HG02970 (cell line): ENCODE measurements at regions not wholly inside any gene's neighbourhood (a gene's known extent, or its start where the extent isn't known, plus 50 kb on each side); places are given as distances from the start of the nearest gene placed in this dataset.

Experiments used
- ATAC-seq: cut with Tn5 transposase; IDR thresholded peaks from one replicate; pipeline ENCODE4 v1.9.1; 2021; ENCODE audit warnings: mild to moderate bottlenecking, moderate library complexity, moderate number of reproducible peaks; ENCODE audit not compliant: unreplicated experiment, low FRiP score

DNA sequence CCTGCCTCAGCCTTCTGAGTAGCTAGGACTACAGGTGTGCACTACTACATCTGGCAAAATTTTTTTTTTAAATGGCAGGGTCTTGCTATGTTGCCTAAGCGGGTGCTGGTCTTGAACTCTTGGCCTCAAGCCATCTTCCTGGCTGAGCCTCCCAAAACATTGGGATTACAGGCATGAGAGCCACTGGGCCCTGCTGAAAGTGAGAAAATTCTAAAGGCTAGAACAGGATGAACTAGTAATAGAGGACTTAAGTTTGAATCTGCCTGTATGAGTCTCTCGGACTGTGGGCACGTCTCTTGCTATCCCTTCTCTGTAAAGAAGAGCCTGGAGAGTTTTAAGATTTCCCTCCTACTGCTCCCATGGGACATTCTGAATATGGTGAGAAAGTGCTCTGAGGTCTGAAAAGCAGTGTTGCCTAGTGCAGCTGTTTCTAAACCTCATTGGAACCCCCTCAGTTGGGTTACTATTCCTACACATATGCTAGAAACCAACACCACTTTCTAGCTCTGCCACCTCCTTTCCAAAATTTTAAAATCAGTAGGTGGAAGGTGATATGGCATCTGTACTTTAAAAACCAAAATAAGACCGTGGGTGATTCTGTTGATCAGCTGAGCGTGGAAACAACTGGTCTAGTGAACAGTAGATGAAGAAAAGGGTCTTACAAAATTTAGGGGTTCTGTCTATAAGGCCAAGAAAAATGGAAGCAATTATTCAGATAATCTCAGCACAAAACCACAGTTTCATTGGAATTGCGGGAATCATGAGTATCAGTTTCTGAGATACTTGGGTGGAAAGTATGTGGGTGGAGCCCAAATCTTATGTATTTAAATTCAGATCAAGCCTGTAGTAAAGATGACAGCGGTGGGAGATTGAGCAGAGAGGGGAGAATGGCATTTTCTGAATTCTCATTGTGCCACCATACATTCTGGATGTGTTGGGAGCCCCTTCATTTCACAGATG lies 259.8 kb upstream of the CXCR4 start:
- no peak for ATAC-seq

DNA sequence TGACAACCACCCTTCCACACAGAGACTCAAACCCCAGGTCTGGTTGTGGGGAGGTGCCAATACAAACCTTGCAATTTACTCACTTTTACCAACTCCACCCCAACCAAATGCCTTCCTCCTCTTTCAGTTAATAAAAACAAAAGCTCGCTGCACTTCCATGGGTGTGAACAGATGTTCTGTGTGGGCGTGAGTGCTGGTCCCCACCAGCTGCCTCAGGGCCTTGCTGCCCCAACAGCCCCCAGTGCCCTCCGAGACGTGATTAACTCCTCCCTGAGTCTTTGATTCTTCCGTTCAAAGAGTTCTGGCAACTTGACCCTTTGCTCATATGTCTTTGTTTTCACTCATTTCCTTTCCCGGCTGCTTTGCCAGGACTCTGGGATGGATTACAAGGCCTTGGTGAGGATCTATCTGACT lies 258.9 kb upstream of the CXCR4 start:
- ATAC-seq: no peak

DNA sequence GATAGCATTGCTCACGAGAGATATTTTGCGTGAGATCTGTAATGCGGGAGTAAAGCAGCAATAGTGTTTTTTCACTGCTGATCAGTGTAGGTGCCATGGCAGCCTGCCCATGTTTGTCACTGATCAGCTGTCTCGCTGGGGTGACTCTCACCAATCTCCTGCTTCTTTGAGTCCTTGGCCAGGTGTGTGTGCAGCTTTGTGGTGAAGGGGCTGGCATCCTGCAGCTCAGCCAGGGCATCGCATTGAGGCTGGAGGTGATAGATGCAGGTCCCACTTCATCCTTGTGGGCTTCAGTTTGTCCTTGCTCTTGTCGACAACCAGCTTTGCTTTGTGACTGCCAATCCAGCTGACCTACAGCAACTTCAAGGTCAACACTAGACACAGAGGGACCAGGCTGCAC lies 258.3 kb upstream of the CXCR4 start:
- no peak for ATAC-seq

DNA sequence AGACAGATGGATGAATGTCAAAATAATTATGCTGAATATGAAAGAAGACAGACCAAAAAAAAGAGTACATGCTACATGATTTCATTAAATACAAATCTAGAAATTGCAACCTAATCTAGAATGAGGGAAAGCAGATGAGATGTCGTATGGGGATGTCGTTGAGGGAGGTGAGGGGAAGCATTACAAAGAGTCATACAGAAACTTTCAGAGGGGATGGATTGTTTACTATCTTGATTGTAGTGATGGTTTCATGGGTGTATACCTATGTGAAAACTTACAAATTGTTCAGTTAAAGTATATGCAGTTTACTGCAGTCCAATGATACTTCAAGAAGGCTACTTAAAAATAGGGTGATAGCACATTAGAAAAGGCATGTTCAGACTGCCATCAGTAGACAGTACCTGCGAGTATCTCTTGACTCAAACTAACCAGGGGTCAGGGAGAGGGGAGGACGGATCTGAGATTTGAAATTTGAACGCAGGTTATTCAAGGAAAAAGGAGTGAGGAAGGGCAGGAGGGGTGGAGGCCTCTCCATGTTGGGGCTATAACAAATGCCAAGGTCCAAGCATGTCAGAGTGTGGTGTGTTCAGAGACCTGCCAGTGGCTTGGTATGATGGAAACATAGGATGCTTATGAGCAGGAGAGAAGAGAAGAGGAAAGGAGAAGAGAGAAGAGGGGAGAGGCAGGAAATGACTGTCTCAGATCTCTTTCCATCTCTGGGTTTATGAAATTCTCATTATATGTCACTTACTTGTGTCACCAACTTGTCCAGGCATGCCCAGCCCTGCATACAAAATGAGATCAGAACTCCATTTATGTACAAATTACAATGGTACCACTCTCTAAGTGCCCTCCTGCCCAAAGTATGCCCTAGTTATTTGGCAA lies 257.3 kb upstream of the CXCR4 start:
- no peak for ATAC-seq

DNA sequence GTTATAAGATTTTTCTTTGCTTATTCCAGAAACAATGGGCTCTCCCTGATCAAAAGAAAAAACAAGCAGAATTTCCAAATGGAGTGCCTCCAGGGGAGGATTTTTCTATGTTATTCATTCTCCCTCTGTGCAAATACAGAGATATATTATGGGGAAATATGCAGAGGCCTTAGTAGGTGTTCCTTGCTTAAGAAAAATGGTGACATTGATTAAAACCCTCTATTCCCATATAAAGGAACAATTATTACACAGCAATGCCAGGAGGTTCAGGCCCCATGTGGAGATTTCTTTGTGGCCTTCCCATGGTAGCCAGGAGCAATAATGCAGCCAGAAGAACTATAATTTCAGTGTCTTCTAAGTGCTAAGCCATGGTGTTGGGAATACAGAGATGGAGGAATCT lies 255.9 kb upstream of the CXCR4 start:
- ATAC-seq: no peak

DNA sequence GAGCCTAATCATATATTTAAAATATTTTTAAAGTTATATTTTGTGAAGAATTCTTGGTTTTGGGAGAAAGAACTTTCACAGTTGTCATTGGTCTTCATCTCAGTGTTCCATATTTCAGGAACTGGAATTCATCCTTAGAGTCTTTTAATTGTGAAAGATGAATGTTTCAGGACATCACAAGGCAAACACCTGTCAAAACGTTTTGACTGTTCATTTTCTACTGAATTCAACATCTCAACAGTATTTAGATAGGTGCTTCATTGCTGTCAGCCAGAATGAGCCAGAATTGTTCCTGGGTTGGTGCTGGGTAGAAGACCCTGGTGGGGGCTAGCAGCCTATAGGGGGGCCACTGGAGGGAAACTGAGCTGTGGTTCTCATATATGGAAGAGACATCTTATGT lies 255.1 kb upstream of the CXCR4 start:
- ATAC-seq: no peak

DNA sequence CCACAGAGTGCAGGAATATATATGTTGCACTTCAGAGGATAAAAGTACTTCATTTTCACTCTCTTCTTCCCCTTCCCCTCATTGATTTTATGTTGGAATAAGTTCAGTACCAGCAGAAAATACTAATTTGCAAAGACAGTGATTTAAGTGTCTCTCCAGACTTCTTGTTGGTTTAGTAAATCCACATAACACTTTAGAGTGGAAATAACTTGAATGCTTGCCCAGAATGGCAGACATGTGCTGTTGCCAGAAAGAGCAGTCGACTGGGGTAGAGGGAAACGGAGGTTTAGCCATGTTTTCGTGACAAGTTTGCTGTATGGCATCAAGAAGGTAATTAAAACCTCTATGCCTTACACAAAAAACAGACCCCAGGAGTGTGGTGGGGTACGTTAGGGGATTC lies 246.0 kb upstream of the CXCR4 start:
- no peak for ATAC-seq

DNA sequence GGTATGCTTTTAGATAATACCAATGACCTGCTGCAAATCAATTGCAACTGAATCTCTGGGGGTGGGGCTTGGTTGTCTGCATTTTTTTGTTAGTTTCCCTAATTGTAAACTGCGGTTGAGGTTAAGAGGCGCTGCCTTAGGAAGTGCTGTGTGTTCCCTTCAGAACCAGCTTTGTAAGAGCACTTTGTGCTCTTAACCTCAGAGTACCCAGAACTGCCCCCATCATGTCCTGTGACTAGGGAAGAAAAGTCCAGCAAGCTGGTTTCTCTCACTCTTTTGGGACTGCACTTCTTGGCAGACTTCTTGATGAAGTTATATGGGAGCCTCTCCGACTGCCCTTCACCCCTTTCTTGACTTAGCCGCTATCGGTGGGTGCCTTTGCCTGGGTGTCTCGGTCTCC lies 245.5 kb upstream of the CXCR4 start:
- no peak for ATAC-seq

DNA sequence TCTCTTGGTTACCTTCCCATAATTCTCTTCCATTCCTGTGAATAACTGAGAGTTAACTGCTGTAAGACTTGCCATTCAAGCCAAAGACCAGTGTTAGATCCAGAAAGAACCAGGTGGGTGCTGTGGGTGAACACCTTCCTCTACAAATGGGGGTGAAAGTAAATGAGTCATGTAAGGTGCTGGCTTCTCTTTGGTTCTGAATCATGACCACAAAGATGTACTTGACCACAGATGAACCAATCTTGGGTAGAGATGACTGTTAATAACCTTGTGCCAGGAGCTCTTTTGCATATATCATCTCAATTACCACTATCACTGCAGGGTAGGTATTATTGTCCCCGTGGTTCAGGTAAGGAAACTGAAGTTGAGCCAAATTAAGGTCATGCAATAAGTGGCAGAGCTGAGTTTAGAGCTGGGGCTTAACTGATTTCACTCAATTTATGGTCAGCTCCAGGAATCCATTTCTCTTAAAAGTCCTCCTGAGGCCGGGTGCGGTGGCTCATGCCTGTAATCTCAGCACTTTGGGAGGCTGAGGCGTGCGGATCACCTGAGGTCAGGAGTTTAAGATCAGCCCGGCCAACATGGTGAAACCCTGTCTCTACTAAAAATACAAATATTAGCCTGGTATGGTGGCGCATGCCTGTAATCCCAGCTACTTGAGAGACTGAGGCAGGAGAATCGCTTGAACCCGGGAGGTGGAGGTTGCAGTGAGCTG lies 244.9 kb upstream of the CXCR4 start:
- peak; percentile 79 for ATAC-seq

DNA sequence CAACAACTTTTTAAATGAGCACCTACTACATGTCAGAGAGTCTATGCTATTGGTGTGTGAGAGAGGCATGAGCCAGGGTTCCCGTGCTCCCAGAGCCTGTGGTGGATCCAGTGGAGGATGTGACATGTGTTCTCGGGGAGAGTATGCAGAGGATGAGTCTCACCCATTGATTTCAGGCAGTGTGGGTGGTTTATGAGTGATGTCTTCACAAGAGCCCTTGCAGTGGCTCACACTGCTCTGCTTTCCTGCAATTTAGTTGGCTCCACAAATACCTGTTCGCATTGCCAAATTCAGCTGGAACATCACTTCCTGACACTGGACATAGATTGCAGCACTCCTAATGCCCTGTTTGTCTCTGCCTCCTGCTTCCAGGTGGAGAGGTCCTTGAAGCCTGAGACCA lies 243.6 kb upstream of the CXCR4 start:
- no peak for ATAC-seq

DNA sequence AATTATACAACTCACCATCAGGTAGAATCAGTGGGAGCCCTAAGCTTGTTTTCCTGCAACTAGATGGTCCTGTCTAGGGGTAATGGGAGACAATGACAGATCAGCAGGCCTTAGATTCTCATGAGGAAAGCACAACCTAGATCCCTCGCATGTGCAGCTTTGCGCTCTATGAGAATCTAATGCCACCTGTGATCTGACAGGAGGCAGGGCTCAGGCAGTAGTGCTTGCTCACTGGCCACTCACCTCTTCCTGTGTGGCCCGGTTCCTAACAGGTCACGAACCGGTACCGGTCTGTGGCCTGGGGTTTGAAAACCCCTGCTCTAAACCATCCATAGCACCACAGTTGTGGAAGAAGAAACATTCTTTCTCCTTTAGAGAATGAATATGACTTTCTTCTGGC lies 242.8 kb upstream of the CXCR4 start:
- no peak for ATAC-seq

DNA sequence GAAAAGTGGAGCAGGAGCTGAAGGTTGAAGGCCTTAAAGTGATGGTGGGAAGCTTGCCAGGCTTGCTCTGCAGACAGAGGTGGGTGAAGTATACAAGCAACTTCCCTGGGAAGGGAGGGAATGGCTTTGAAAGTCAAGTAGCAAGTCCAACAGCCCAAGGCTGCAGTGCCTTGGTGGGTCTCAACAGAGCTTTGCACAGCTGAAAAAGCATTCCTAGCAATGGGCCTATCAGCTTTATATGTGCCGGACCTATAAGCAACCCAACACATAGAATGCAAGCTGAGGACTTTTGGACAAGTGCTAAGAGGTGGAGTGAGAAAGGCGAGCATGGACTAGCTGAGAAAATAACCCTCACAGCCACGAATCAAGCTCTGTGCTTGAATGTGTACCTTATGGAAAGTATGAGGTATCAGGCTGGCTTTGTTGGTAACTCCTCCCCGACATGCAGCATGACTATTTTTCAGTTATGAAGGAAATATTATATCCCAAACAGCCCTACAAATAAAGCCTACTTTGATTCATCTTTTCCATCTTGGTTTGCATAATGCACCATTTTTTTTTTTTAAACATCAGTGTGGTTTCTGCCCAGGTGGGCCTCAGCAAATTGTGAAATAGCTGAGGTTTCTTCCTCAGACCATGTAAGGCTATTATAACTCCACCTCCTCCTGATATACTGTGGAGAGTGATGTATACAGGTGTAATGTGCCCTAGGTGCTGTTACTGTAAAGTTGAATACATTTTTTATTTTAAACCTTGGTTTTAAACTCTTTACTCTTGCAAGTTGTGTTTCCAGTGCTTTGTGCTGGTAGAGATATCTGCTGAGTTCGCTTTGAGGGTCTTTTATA lies 241.4 kb upstream of the CXCR4 start:
- ATAC-seq: no peak

DNA sequence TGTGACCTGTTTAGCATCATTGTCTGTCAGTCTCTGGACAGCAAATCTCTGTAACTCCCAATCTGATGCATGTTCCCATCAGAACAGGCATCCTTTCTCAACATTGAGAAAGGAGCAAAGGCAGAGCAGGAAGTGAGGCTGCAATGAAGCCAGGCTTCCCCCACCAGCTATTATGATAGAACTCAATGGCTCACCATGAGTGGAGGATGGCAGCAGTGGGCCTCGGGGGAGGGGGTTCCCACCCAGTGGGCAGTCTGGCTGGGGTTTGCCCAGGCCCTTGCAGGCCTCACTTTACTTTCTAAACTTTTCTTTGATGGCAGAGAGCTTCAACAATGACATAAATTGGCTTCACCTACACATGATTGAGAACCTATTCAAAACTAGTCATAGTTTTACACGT lies 240.6 kb upstream of the CXCR4 start:
- no peak for ATAC-seq

DNA sequence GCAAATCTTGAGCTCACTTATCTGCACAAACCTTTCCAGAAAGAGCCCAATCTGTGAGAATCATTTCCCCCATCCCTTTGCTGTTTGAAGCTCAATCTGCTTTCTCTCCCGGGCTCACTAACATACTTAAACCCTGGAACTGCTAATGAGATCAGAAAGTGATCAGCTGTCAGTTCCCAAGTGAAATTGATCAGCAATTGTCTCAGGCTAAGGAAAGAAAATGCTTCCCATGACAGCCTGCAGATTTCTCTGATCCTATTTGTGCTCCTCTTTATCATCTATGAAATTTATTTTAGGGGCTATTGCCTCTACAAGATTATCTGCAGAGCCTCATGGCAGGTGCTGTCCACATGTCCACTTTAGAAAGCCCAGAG lies 239.0 kb upstream of the CXCR4 start:
- ATAC-seq: no peak

DNA sequence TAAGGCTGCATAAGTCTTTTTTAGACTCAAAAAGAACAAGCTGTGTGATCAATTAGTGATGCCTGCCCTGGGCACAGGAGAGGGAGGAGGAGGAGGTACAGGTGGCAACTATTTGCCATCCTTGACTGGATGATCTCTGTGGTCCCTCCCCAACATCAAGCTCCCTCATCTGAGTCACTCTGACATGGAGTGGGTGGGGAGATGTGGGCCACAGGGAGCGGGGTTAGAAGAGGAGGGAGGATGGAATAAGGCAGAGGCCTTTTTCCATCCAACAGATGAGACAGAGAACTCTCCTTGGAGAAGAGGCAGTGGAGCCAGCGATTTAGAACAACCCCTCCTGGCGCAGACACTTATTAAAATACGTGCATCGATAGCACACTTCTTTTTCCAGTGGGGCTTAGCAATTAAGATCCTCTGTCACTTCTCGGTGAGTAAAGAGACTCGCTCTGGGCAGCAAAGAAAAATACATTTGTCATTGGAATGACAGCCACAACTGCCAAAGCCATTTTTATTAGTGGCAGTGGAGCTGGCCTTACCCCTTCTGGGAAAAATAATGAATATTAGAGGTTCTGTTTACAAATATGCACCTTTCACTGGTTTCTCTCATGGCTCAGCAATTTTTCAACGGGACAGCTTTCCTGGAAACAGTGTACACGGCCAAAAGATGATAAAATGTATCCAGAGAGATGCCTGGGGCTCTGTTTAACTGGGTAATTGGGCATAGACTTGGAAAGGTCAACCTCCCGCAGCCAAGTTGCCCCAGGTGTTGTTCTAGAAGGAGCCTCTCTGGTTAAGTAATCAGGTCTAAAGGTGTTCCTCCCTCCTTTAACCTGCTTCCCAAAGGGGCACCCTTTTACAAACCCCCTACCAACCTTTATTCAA lies 238.4 kb upstream of the CXCR4 start:
- ATAC-seq: no peak

DNA sequence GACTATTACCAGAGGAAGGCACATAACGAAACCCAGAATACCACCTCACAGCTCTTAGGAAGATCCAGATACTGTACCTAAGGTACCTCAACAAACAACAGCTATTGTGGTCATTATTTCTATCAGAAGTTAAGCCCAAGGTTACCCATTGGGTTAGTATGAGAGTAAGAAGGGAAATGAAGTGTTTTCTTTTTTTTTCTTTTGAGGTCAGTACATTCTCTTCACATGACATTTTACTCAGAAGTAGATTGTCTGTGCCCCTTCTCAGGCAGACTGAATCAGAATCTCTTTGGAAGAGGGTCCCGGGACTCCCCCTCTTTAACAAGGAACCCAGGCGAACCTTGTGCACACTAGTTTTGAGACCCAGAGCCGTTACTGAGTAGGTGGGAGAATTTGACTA lies 233.7 kb upstream of the CXCR4 start:
- ATAC-seq: no peak

DNA sequence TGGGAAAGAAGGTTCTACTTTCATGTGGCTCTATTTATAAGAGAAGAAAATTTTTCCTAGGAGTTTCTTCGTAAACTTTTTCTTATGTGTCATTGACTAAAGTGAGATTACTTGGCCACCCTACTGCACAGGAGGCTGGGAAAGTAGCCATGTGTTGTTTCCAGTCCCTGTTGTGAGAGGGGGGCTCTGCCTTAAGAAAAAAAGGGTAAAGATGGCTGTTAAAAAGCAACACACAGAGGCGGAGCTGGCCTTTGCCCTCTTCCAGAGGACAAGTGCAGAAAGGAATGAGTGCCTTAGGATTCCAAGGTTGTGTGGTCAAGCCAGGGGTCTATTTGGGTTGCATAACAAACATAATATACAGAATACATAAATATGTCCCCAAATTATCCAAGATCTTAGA lies 230.0 kb upstream of the CXCR4 start:
- no peak for ATAC-seq

DNA sequence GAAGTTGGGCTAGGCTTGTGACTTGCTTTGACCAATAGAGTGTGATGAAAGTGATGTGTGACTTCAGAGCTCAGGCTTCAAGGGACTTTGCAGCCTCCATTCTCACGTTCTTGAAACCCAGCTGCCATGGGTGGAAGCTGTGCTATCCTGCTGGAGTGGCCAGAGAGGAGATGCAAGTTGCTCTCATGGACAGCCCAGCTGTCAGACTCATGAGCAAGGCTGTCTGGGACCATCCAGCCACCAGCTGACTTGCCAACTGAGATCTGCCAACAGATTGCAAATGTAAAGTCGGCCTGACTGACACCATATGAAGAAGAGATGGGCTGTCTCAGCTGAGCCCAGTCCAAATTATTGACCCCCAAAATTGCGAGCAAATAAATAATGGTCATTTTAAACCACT lies 226.4 kb upstream of the CXCR4 start:
- no peak for ATAC-seq

DNA sequence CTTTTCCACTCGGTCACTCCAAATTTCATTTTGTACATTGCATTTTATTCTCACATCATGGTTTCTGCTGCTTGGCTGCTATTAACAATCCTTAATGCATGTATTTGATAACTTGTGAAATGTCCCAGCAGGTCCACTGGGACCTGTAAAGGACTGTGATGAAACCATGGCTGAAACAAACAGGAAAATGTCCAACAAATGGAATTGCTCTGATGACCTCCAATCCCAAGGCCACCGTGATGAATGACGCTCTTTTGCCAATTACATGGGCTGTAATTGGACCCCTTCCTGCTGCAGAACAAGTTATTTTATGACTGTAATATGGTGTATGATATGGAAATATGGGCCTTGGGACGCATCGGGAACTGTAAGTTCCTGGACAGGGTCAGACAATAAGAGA lies 224.2 kb upstream of the CXCR4 start:
- ATAC-seq: no peak
